GM12878 (cell line): ENCODE measurements at regions not wholly inside any gene's neighbourhood (a gene's known extent, or its start where the extent isn't known, plus 50 kb on each side); places are given as distances from the start of the nearest gene placed in this dataset.

Source experiments
- ATAC-seq: fragments of 200-7000 bp; cut with Tn5 transposase; 3 replicates; pipeline ENCODE4 v1.9.1; 2020; ENCODE audit warnings: mild to moderate bottlenecking, moderate library complexity
- BruUV-seq: library from RNA; stranded (reverse); fragments of 400-500 nt; replicated peaks from 2 replicates; lab custom pipeline; 2021; lab: Mats Ljungman, UMichigan
- CTCF ChIA-PET: fragments of 300-600 bp; sonication (Branson Sonifier 250); formaldehyde crosslinking; extraction: SDS; loops from one replicate; lab custom pipeline; 2021; ENCODE audit warnings: inconsistent platforms; lab: Yijun Ruan, JAX
- POLR2A ChIA-PET: fragments of 350-600 bp; formaldehyde crosslinking; extraction: SDS; loops from one replicate; lab custom pipeline; 2021; ENCODE audit warnings: inconsistent platforms; lab: Charles Lee
- RAD21 ChIA-PET: fragments of 300-600 bp; sonication (Branson Sonifier 250); formaldehyde crosslinking; loops from one replicate; lab custom pipeline; 2023; ENCODE audit warnings: antibody characterized with exemption; ENCODE audit not compliant: unreplicated experiment; lab: Charles Lee
- SMC1A ChIA-PET: fragments of 300-600 bp; sonication (Branson Sonifier 250); formaldehyde crosslinking; loops from one replicate; lab custom pipeline; 2023; ENCODE audit not compliant: unreplicated experiment, uncharacterized antibody; lab: Charles Lee
- DNase-seq: peaks from one replicate; pipeline ENCODE4 v3.0.0-alpha.2; 2011; ENCODE audit warnings: low read depth, low spot score
- FAIRE-seq: peaks from 3 replicates; lab custom pipeline; 2011; peaks lifted over from hg19 to GRCh38; lab: Jason Lieb, UNC
- H2AFZ ChIP-seq: 2 replicates; pipeline ENCODE4 v1.6.0; 2011; ENCODE audit warnings: low read depth, low read length, control low read depth; ENCODE audit not compliant: control insufficient read depth
- H3K27ac ChIP-seq: 2 replicates; pipeline ENCODE4 v1.5.1; 2011; ENCODE audit warnings: control low read depth; ENCODE audit not compliant: control insufficient read depth, insufficient read depth
- H3K27me3 ChIP-seq, 2 experiments: replicated peaks in 1 of 2; 2 replicates each; pipeline versions ENCODE4 v1.6.0 to v1.6.1; 2011; ENCODE audit warnings: low read length in 1 of 2; ENCODE audit not compliant: control insufficient read depth in 2 of 2, insufficient read depth in 2 of 2
- H3K36me3 ChIP-seq, 2 experiments: 2 replicates each; pipeline ENCODE4 v1.5.1; 2011; ENCODE audit warnings: low read length in 1 of 2; ENCODE audit not compliant: control insufficient read depth in 2 of 2, insufficient read depth in 2 of 2
- H3K4me1 ChIP-seq: 2 replicates; pipeline ENCODE4 v1.6.1; 2011; ENCODE audit warnings: mild to moderate bottlenecking, low read length, moderate library complexity, mixed read lengths; ENCODE audit not compliant: control insufficient read depth, insufficient read depth
- H3K4me2 ChIP-seq: 2 replicates; pipeline ENCODE4 v1.6.0; 2011; ENCODE audit warnings: control low read depth; ENCODE audit not compliant: control insufficient read depth, insufficient read depth
- H3K4me3 ChIP-seq: fragments of 200-600 bp; sonication (generic); 2 replicates; pipeline ENCODE4 v1.5.1; 2016
- H3K79me2 ChIP-seq: 2 replicates; pipeline ENCODE4 v1.6.0; 2011; ENCODE audit warnings: low read length; ENCODE audit not compliant: control insufficient read depth, insufficient read depth
- H3K9ac ChIP-seq: 2 replicates; pipeline ENCODE4 v1.8.0; 2011; ENCODE audit warnings: low read length, control low read depth, mixed read lengths; ENCODE audit not compliant: control insufficient read depth, insufficient read depth
- H3K9me3 ChIP-seq: replicated peaks from 3 replicates; pipeline ENCODE4 v1.5.1; 2011; ENCODE audit warnings: mild to moderate bottlenecking, low read length; ENCODE audit not compliant: control insufficient read depth, insufficient read depth
- H4K20me1 ChIP-seq: 2 replicates; pipeline ENCODE4 v1.6.0; 2011; ENCODE audit not compliant: control insufficient read depth, insufficient read depth
- BCLAF1 ChIP-seq: fragments of 450-650 bp; IDR thresholded peaks from 2 replicates; pipeline ENCODE4 v1.6.1; 2017; ENCODE audit warnings: antibody characterized with exemption, mild to moderate bottlenecking, moderate library complexity
- CEBPB ChIP-seq, 2 experiments: fragments of 150-350 bp in 1 of 2; IDR thresholded peaks; 2 replicates each; pipeline ENCODE4 v1.6.1; 2012 to 2014; ENCODE audit warnings: low read depth in 2 of 2, low read length in 2 of 2, borderline replicate concordance in 1 of 2, inconsistent platforms in 1 of 2
- CUX1 ChIP-seq: IDR thresholded peaks from 2 replicates; pipeline ENCODE4 v1.6.1; 2012; ENCODE audit warnings: improper control_type of control experiment, low read depth, low read length; ENCODE audit not compliant: insufficient replicate concordance
- WGBS: methylation state at CpG from one replicate; pipeline ENCODE4 v1.1.6; 2016; ENCODE audit warnings: low lambda C conversion rate; ENCODE audit not compliant: insufficient replicate concordance, insufficient coverage; ENCODE audit errors: missing lambda C conversion rate; 5-methylcytosine and 5-hydroxymethylcytosine counted together
- in situ Hi-C: fragments of 300-500 bp; cut with MboI; formaldehyde crosslinking; loops from 9 replicates; pipeline ENCODE4 v1.14.3; 2018; ENCODE audit warnings: mixed read lengths
- intact Hi-C: fragments of 100-400 bp; cut with micrococcal nuclease; formaldehyde crosslinking; loops from one replicate; pipeline ENCODE4 v1.14.2; 2022; ENCODE audit not compliant: unreplicated experiment

- no peaks in the 10 kb centered on the region for H3K36me3 ChIP-seq
- no peaks in the 10 kb centered on the region for H4K20me1 ChIP-seq
- no peaks in the 10 kb centered on the region; the same call in 2 of the 3 replicates for H3K9me3 ChIP-seq
- no peak overlapping the region for H3K27ac ChIP-seq
- no peak overlapping the region for H3K9ac ChIP-seq
- no peak overlapping the region for H3K4me2 ChIP-seq
- ATAC-seq (no peak), FAIRE-seq (no peak), DNase-seq (no peak)
- H3K27me3 ChIP-seq: no peaks in the 10 kb centered on the region; a peak in 1 of 4 replicates
- no peaks in the 10 kb centered on the region for H3K79me2 ChIP-seq
- intact Hi-C loops (no loop called here), in situ Hi-C loops (no loop called here)
- SMC1A ChIA-PET: no interaction called here
- BruUV-seq: no TSS peak
- POLR2A ChIA-PET: no interaction called here
- CTCF ChIA-PET: no interaction called here
- RAD21 ChIA-PET: no interaction called here
- no peak overlapping the region for H2AFZ ChIP-seq
- 25% methylated on average over 13 of the region's 13 CpGs for WGBS
- no peaks in the 10 kb centered on the region for H3K4me1 ChIP-seq
- no peak overlapping the region for H3K4me3 ChIP-seq
- TF ChIP-seq BCLAF1: no peak
- TF ChIP-seq CEBPB (IDR thresholded peaks at IDR 0.05; ENCODE audit: borderline replicate concordance in 1 of 2, low read depth in 2 of 2, low read length in 2 of 2): no peak
- no peak for TF ChIP-seq CUX1
Measured at GRCh38 chr17:79496422-79497005, 114.3 kb downstream of the RBFOX3 start.
